ENCODE measurements at regions not wholly inside any gene's neighbourhood (a gene's known extent, or its start where the extent isn't known, plus 50 kb on each side); places are given as distances from the start of the nearest gene placed in this dataset.
"Not testable (repeated sequence)": the region's sequence is repeated elsewhere in the genome, so short reads cannot be mapped to it uniquely, and the experiment has no call there.

GRCh38 chr2:57177176-57177575, 869.4 kb upstream of the VRK2 start:
- DNase-seq (ENCODE audit: low spot score): no peak

- no peak for DNase-seq (ENCODE audit: low spot score)
These were observed 866.5 kb upstream of the VRK2 start for GRCh38 chr2:57180042-57180567.

- DNase-seq (ENCODE audit: low spot score): no peak
These were observed 865.9 kb upstream of the VRK2 start for GRCh38 chr2:57180678-57181077.

GRCh38 chr2:57181315-57182038, 865.1 kb upstream of the VRK2 start:
- DNase-seq (ENCODE audit: low spot score): no peak

GRCh38 chr2:57182916-57183315, 863.7 kb upstream of the VRK2 start:
- no peak for DNase-seq (ENCODE audit: low spot score)

- DNase-seq (ENCODE audit: low spot score): no peak
These were observed 861.0 kb upstream of the VRK2 start for GRCh38 chr2:57185568-57185967.

GRCh38 chr2:57190007-57190406, 856.6 kb upstream of the VRK2 start:
- DNase-seq (ENCODE audit: low spot score): no peak

GRCh38 chr2:57199663-57200062, 846.9 kb upstream of the VRK2 start:
- no peak for DNase-seq (ENCODE audit: low spot score)

- DNase-seq (ENCODE audit: low spot score): no peak
These were observed 842.2 kb upstream of the VRK2 start for GRCh38 chr2:57204364-57204763.

GRCh38 chr2:57205241-57205640, 841.4 kb upstream of the VRK2 start:
- DNase-seq (ENCODE audit: low spot score): no peak

- DNase-seq (ENCODE audit: low spot score): no peak
These were observed 839.4 kb upstream of the VRK2 start for GRCh38 chr2:57207191-57207590.

- no peak for DNase-seq (ENCODE audit: low spot score)
These were observed 836.8 kb upstream of the VRK2 start for GRCh38 chr2:57209799-57210198.

GRCh38 chr2:57210855-57211254, 835.8 kb upstream of the VRK2 start:
- no peak for DNase-seq (ENCODE audit: low spot score)

GRCh38 chr2:57217013-57217412, 829.6 kb upstream of the VRK2 start:
- no peak for DNase-seq (ENCODE audit: low spot score)

GRCh38 chr2:57218206-57218605, 828.4 kb upstream of the VRK2 start:
- no peak for DNase-seq (ENCODE audit: low spot score)

GRCh38 chr2:57229706-57230105, 816.9 kb upstream of the VRK2 start:
- not testable (repeated sequence) for DNase-seq (ENCODE audit: low spot score)

GRCh38 chr2:57232341-57232740, 814.3 kb upstream of the VRK2 start:
- not testable (repeated sequence) for DNase-seq (ENCODE audit: low spot score)

GRCh38 chr2:57251495-57251894, 795.1 kb upstream of the VRK2 start:
- DNase-seq (ENCODE audit: low spot score): not testable (repeated sequence)

GRCh38 chr2:57276408-57276807, 770.2 kb upstream of the VRK2 start:
- DNase-seq (ENCODE audit: low spot score): not testable (repeated sequence)

- no peak for DNase-seq (ENCODE audit: low spot score)
These were observed 768.2 kb upstream of the VRK2 start for GRCh38 chr2:57278451-57278850.

GRCh38 chr2:57291209-57291608, 755.4 kb upstream of the VRK2 start:
- no peak for DNase-seq (ENCODE audit: low spot score)

- no peak for DNase-seq (ENCODE audit: low spot score)
These were observed 749.6 kb upstream of the VRK2 start for GRCh38 chr2:57296795-57297517.

GRCh38 chr2:57313678-57314077, 732.9 kb upstream of the VRK2 start:
- no peak for DNase-seq (ENCODE audit: low spot score)
